Psoas muscle (tissue), 7 donors: ENCODE measurements at regions not wholly inside any gene's neighbourhood (a gene's known extent, or its start where the extent isn't known, plus 50 kb on each side); places are given as distances from the start of the nearest gene placed in this dataset.
A peak's percentile ranks its signal among the peaks of the same experiment; 100 is the strongest.

Experiments
- ATAC-seq, 4 donors: fragments of 200-7000 bp; cut with Tn5 transposase; one replicate each; pipeline ENCODE4 v1.9.1; 2020; ENCODE audit warnings: moderate library complexity in 3 of 4, mild to moderate bottlenecking in 2 of 4
- DNase-seq, 2 donors: peaks; one replicate each; pipeline ENCODE4 v3.0.0-alpha.2; 2020
- H3K27ac ChIP-seq: fragments of 200-600 bp; one replicate; pipeline ENCODE4 v1.8.0; 2022
- H3K27me3 ChIP-seq, 3 donors: fragments of 200-600 bp in 1 of 3; one replicate each; pipeline versions ENCODE4 v1.6.1 to v1.8.0; 2013 to 2022; ENCODE audit warnings: low read length in 2 of 3, mild to moderate bottlenecking in 2 of 3, moderate library complexity in 1 of 3; ENCODE audit not compliant: insufficient read depth in 3 of 3
- H3K36me3 ChIP-seq, 2 donors: fragments of 200-600 bp in 1 of 2; one replicate each; pipeline versions ENCODE4 v1.6.1 to v1.8.0; 2013 to 2022; ENCODE audit warnings: low read depth in 1 of 2, mild to moderate bottlenecking in 1 of 2, moderate library complexity in 1 of 2; ENCODE audit not compliant: insufficient read depth in 1 of 2
- H3K4me1 ChIP-seq: fragments of 200-600 bp; one replicate; pipeline ENCODE4 v1.8.0; 2022
- H3K4me3 ChIP-seq: fragments of 200-600 bp; one replicate; pipeline ENCODE4 v1.8.0; 2022; ENCODE audit warnings: mild to moderate bottlenecking
- H3K9me3 ChIP-seq: fragments of 200-600 bp; one replicate; pipeline ENCODE4 v1.8.0; 2022
- WGBS, 3 donors: extraction: QIAGEN DNeasy Blood & Tissue Kit; methylation state at CpG; one replicate each; pipeline versions ENCODE4 v1.1.6 to v1.1.7; 2013; 5-methylcytosine and 5-hydroxymethylcytosine counted together
- intact Hi-C, 2 donors: fragments of 100-400 bp; cut with DNase I; formaldehyde crosslinking; loops; one replicate each; pipeline versions ENCODE4 v1.11.0 to v1.14.2; 2022
- TF ChIP-seq, protein P1 (sequence below): fragments of 200-600 bp; IDR thresholded peaks from one replicate; pipeline ENCODE4 v1.8.0; 2022; ENCODE audit warnings: antibody characterized with exemption
- donor health status: healthy with polysubstance abuse.
- donor health status: DM: no; HTN: no; CAD: no; lungs with moderate emphysema.
- donor health status: Bipolar disorder and iron deficiency.
- donor health status: healthy.
- donor health status: DM: yes; HTN: yes; CAD: no.
- donor health status: DM: no; HTN: no; CAD: no.
- donor health status: DM: yes; HTN: yes; CAD: no.

DNA sequence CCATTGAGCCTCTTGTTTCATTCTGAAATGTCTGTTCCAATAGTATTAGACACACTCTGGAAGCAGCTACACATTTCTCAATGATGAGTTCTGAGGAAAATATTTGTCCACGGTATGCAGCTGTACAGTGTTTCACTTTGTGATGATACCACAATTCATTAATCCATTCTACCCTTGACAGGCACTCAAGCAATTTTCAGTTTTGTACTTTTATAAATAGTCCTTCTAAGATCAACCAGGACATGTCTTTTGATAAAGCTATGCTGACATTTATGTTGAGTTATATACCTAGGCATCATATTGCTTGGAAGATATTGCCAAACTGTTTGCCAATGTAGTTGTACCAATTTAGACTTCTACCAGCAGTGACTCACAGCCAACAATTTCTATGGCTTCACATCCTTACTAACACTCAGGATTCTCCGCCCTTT lies 165.1 kb upstream of the COL8A1 start:
- Histone ChIP-seq H3K36me3 (no peaks in the 10 kb centered on the region), H3K4me3 (no peak overlapping the region), H3K27me3 (no peaks in the 10 kb centered on the region), H3K4me1 (no peaks in the 10 kb centered on the region), H3K27ac (no peak overlapping the region), H3K9me3 (no peaks in the 10 kb centered on the region)
- TF ChIP-seq, protein P1, sequence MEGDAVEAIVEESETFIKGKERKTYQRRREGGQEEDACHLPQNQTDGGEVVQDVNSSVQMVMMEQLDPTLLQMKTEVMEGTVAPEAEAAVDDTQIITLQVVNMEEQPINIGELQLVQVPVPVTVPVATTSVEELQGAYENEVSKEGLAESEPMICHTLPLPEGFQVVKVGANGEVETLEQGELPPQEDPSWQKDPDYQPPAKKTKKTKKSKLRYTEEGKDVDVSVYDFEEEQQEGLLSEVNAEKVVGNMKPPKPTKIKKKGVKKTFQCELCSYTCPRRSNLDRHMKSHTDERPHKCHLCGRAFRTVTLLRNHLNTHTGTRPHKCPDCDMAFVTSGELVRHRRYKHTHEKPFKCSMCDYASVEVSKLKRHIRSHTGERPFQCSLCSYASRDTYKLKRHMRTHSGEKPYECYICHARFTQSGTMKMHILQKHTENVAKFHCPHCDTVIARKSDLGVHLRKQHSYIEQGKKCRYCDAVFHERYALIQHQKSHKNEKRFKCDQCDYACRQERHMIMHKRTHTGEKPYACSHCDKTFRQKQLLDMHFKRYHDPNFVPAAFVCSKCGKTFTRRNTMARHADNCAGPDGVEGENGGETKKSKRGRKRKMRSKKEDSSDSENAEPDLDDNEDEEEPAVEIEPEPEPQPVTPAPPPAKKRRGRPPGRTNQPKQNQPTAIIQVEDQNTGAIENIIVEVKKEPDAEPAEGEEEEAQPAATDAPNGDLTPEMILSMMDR, result no peak
- intact Hi-C loops, result no loop called here
- DNase-seq (no peak), ATAC-seq (peak in 2 of 4 donors; percentile 64 to 78)
- 58 to 72% (median 64%) methylated on average over 2 of the region's 2 CpGs for WGBS, 3 donors

DNA sequence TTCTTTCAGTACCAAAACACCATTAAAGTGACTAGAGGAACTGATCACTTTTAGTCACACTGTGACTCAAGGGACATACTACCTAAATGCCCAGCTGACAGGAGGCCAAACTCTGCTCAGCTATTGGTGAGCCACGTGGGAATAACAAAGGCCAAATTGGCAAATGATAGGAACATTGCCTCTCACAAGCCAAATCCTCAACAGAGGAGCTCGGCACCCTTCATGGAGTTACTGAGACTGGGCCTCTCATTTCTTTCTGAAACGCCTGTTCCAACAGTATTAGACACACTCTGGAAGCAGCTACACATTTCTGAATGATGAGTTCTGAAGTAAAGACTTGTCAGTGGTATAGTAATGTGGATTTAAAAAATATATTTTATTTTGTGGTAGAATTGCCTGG lies 166.0 kb upstream of the COL8A1 start:
- WGBS, 3 donors, result 20 to 38% (median 23%) methylated on average over 3 of the region's 3 CpGs
- DNase-seq, result no peak
- peak in 3 of 4 donors; percentile 50 to 59 (median 51) for ATAC-seq
- intact Hi-C loops, result no loop called here
- TF ChIP-seq, protein P1, result no peak
- Histone ChIP-seq H3K4me1 (no peaks in the 10 kb centered on the region), H3K9me3 (no peaks in the 10 kb centered on the region), H3K36me3 (no peaks in the 10 kb centered on the region), H3K4me3 (no peak overlapping the region), H3K27me3 (no peaks in the 10 kb centered on the region), H3K27ac (no peak overlapping the region)

- TF ChIP-seq, protein P1, result no peak
- ATAC-seq (peak in 3 of 4 donors; percentile 59 to 65 (median 60)), DNase-seq (peak; percentile 47 to 68)
- H3K27ac ChIP-seq, result no peak overlapping the region
- H3K27me3 ChIP-seq, result no peaks in the 10 kb centered on the region
- H3K4me3 ChIP-seq, result no peak overlapping the region
- 43 to 70% (median 49%) methylated on average over 7 of the region's 7 CpGs for WGBS, 3 donors
- H3K4me1 ChIP-seq, result no peaks in the 10 kb centered on the region
- intact Hi-C loops, result no loop called here
- no peaks in the 10 kb centered on the region for H3K9me3 ChIP-seq
- H3K36me3 ChIP-seq, result no peaks in the 10 kb centered on the region
Observed at GRCh38 chr3:99471353-99472323, 166.8 kb upstream of the COL8A1 start.

DNA sequence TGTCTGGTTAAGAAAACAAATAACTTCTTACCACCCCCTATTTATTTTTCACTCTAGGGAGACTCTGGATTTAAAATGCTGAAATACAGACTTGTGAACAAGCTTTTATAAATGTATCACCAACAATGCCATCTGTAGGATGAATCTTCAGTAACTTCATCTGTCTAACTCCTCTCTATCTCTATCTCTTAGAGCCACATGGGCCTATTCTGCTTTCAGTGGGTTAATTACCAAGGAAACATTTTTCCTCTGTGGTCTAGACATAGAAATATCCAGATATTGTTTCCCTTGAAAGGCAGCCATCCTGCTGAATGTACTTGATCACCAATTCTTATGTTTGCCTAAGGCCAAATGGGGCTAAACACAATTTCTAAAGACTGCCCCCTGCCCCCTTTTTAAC lies 167.6 kb upstream of the COL8A1 start:
- intact Hi-C loops, result no loop called here
- Histone ChIP-seq H3K36me3 (no peaks in the 10 kb centered on the region), H3K4me1 (no peaks in the 10 kb centered on the region), H3K9me3 (no peaks in the 10 kb centered on the region), H3K4me3 (no peak overlapping the region), H3K27ac (no peak overlapping the region), H3K27me3 (no peaks in the 10 kb centered on the region)
- TF ChIP-seq, protein P1, result no peak
- DNase-seq, result no peak
- ATAC-seq, result no peak
